ENCODE measurements at regions not wholly inside any gene's neighbourhood (a gene's known extent, or its start where the extent isn't known, plus 50 kb on each side); places are given as distances from the start of the nearest gene placed in this dataset.

DNA sequence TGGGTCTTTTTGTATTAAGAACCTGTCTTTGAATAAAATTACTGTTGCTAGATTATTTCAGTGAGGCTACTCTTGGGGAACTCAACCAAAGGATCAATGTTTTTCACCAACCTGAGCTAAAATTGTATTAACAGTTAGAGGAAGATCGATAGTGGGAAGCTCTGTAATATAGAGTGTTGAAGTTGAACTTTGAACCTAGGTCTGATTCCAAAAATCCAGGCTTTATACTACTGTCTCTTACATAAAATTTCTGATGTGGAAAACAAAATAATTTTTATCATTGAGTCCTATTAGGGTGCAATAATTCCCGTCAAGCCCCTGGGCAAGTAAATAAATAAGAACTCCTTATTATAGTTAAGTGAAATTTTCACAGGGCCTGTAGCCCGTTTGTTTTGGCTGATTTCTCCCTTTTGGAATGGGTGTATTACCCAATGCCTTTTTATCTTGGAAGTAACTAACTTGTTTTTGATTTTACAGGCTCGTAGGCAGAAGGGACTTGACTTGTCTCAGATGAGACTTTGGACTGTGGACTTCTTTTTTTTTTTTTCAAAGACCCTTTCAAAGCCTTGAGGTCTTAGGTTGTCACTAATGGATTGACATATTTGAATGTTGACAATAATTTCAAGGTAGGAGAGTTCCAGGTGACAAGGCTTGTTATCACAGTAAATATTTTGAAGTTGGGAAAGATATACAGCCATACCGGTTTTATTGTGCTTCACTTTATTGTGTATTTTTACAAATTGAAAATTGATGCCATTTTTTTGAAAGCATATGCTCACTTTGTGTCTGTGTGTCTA is 276.1 kb downstream of the NFKBIZ start:
- TF ChIP-seq, protein P1, sequence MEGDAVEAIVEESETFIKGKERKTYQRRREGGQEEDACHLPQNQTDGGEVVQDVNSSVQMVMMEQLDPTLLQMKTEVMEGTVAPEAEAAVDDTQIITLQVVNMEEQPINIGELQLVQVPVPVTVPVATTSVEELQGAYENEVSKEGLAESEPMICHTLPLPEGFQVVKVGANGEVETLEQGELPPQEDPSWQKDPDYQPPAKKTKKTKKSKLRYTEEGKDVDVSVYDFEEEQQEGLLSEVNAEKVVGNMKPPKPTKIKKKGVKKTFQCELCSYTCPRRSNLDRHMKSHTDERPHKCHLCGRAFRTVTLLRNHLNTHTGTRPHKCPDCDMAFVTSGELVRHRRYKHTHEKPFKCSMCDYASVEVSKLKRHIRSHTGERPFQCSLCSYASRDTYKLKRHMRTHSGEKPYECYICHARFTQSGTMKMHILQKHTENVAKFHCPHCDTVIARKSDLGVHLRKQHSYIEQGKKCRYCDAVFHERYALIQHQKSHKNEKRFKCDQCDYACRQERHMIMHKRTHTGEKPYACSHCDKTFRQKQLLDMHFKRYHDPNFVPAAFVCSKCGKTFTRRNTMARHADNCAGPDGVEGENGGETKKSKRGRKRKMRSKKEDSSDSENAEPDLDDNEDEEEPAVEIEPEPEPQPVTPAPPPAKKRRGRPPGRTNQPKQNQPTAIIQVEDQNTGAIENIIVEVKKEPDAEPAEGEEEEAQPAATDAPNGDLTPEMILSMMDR (conservative IDR thresholded peaks at IDR 0.05; ENCODE audit: low read depth, low read length) = no peak
- no peak for TF ChIP-seq EZH2 (IDR thresholded peaks at IDR 0.05; ENCODE audit: borderline replicate concordance, low read depth, low read length, poor library complexity, severe bottlenecking)

Measured in A673 (cell line).